Endodermal cell (in vitro differentiated cells): ENCODE measurements at regions not wholly inside any gene's neighbourhood (a gene's known extent, or its start where the extent isn't known, plus 50 kb on each side); places are given as distances from the start of the nearest gene placed in this dataset.

Experiments
- DNase-seq: peaks from one replicate; pipeline ENCODE4 v3.0.0-alpha.2; 2017
- H3K27ac ChIP-seq: 2 replicates; pipeline ENCODE4 v1.5.1; 2013; ENCODE audit warnings: mild to moderate bottlenecking, low read depth, low read length, moderate library complexity
- H3K27me3 ChIP-seq: 2 replicates; pipeline ENCODE4 v1.6.1; 2013; ENCODE audit warnings: mild to moderate bottlenecking, low read length, moderate library complexity; ENCODE audit not compliant: insufficient read depth, control insufficient read depth, poor library complexity, severe bottlenecking
- H3K36me3 ChIP-seq: 2 replicates; pipeline ENCODE4 v1.7.0; 2013; ENCODE audit warnings: mild to moderate bottlenecking, low read length, moderate library complexity; ENCODE audit not compliant: control insufficient read depth, insufficient read depth
- H3K4me1 ChIP-seq: one replicate; pipeline ENCODE4 v1.7.0; 2013; ENCODE audit warnings: low read length; ENCODE audit not compliant: control insufficient read depth, insufficient read depth
- H3K4me3 ChIP-seq: 2 replicates; pipeline ENCODE4 v1.5.1; 2013; ENCODE audit warnings: mild to moderate bottlenecking, low read length, moderate library complexity
- H3K9ac ChIP-seq: 2 replicates; pipeline ENCODE4 v1.6.1; 2013; ENCODE audit warnings: mild to moderate bottlenecking, low read length, moderate library complexity; ENCODE audit not compliant: poor library complexity, severe bottlenecking; ENCODE audit errors: extremely low read depth
- H3K9me3 ChIP-seq: 2 replicates; pipeline ENCODE4 v1.6.1; 2013; ENCODE audit warnings: mild to moderate bottlenecking, low read length, moderate library complexity; ENCODE audit not compliant: control insufficient read depth
- H3K27ac Mint-ChIP-seq: 2 replicates; pipeline ENCODE4 v1.8.0; 2020; ENCODE audit warnings: mixed read lengths
- H3K27me3 Mint-ChIP-seq: 2 replicates; pipeline ENCODE4 v1.8.0; 2021; ENCODE audit warnings: mild to moderate bottlenecking, mixed read lengths; ENCODE audit not compliant: insufficient read depth
- H3K36me3 Mint-ChIP-seq: 2 replicates; pipeline ENCODE4 v1.8.0; 2020; ENCODE audit warnings: low read depth, mixed read lengths
- H3K4me1 Mint-ChIP-seq: 2 replicates; pipeline ENCODE4 v1.8.0; 2020; ENCODE audit warnings: mixed read lengths
- H3K4me3 Mint-ChIP-seq: 2 replicates; pipeline ENCODE4 v1.8.0; 2020; ENCODE audit warnings: mild to moderate bottlenecking, moderate library complexity, mixed read lengths
- H3K9me3 Mint-ChIP-seq: 2 replicates; pipeline ENCODE4 v1.8.0; 2020; ENCODE audit warnings: mild to moderate bottlenecking, mixed read lengths
- CTCF ChIP-seq: fragments of 200-600 bp; sonication (generic); conservative IDR thresholded peaks from 2 replicates; pipeline ENCODE4 v1.5.0; 2021; ENCODE audit warnings: antibody characterized with exemption, mild to moderate bottlenecking
- WGBS, 2 experiments: methylation state at CpG; one replicate each; pipeline versions ENCODE4 v1.1.5 to v1.1.7; 2013; ENCODE audit warnings: missing lambda C conversion rate in 2 of 2, mixed read lengths in 1 of 2; ENCODE audit not compliant: insufficient coverage in 1 of 2, insufficient read length in 1 of 2; 5-methylcytosine and 5-hydroxymethylcytosine counted together

- Histone ChIP-seq H3K4me1 (no peaks in the 10 kb centered on the region), H3K27ac (no peak overlapping the region), H3K9ac (no peak overlapping the region), H3K36me3 (no peaks in the 10 kb centered on the region), H3K9me3 (no peaks in the 10 kb centered on the region), H3K27me3 (no peaks in the 10 kb centered on the region), H3K4me3 (no peak overlapping the region)
- Mint-ChIP-seq H3K27ac (no peak overlapping the region), H3K9me3 (no peaks in the 10 kb centered on the region), H3K36me3 (no peaks in the 10 kb centered on the region), H3K27me3 (no peaks in the 10 kb centered on the region), H3K4me1 (peaks cover 2% of the 10 kb centered on the region), H3K4me3 (no peak overlapping the region)
- no peak for DNase-seq
- no peak for TF ChIP-seq CTCF
These were observed 762.4 kb downstream of the DSC3 start for GRCh38 chr18:30280186-30280585.

- Histone ChIP-seq H3K4me1 (no peaks in the 10 kb centered on the region), H3K27me3 (no peaks in the 10 kb centered on the region), H3K27ac (no peak overlapping the region), H3K4me3 (no peak overlapping the region), H3K36me3 (no peaks in the 10 kb centered on the region), H3K9ac (no peak overlapping the region), H3K9me3 (no peaks in the 10 kb centered on the region)
- 60 to 100% methylated on average over 1 of the region's 1 CpG for WGBS, 2 experiments
- Mint-ChIP-seq H3K4me1 (peaks cover 2% of the 10 kb centered on the region), H3K27me3 (no peaks in the 10 kb centered on the region), H3K9me3 (no peaks in the 10 kb centered on the region), H3K36me3 (no peaks in the 10 kb centered on the region), H3K27ac (no peak overlapping the region), H3K4me3 (no peak overlapping the region)
- no peak for TF ChIP-seq CTCF
- DNase-seq: no peak
These were observed 764.9 kb downstream of the DSC3 start for GRCh38 chr18:30277676-30278075.

- no peaks in the 10 kb centered on the region for H3K27me3 ChIP-seq
- H3K4me3 Mint-ChIP-seq: no peak overlapping the region
- no peaks in the 10 kb centered on the region for H3K4me1 Mint-ChIP-seq
- H3K27ac Mint-ChIP-seq: no peak overlapping the region
- 74 to 80% methylated on average over 1 to 3 of the region's 3 CpGs for WGBS, 2 experiments
- no peaks in the 10 kb centered on the region for H3K27me3 Mint-ChIP-seq
- no peaks in the 10 kb centered on the region for H3K9me3 Mint-ChIP-seq
- DNase-seq: no peak
- H3K9ac ChIP-seq: no peak overlapping the region
- no peak overlapping the region for H3K27ac ChIP-seq
- H3K9me3 ChIP-seq: no peaks in the 10 kb centered on the region
- no peaks in the 10 kb centered on the region for H3K4me1 ChIP-seq
- no peak overlapping the region for H3K4me3 ChIP-seq
- H3K36me3 ChIP-seq: no peaks in the 10 kb centered on the region
- no peaks in the 10 kb centered on the region for H3K36me3 Mint-ChIP-seq
- TF ChIP-seq CTCF: peak; percentile 66
These were observed 770.8 kb downstream of the DSC3 start for GRCh38 chr18:30271716-30272115.
